ENCODE measurements at regions not wholly inside any gene's neighbourhood (a gene's known extent, or its start where the extent isn't known, plus 50 kb on each side); places are given as distances from the start of the nearest gene placed in this dataset.

DNA sequence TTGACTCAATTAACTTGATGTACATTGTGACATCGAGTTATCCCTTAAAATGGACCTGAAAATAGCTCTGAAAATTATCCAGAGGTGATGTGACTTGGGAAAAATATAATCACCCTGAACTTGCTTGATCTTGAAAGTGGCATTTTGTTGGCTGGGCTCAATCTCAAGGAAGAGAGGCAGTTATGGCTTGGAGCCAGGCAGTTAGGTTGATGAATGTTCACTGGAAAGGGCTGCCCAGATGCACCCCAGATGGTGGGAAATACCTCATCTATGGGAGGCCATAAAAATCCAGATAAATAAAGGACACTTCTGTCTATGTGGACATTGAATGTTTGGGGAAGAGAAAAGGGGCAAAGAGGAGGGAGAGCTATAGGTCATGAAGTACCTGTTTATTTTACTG is 55.7 kb upstream of the OR5AN1 start:
- TF ChIP-seq, protein P1, sequence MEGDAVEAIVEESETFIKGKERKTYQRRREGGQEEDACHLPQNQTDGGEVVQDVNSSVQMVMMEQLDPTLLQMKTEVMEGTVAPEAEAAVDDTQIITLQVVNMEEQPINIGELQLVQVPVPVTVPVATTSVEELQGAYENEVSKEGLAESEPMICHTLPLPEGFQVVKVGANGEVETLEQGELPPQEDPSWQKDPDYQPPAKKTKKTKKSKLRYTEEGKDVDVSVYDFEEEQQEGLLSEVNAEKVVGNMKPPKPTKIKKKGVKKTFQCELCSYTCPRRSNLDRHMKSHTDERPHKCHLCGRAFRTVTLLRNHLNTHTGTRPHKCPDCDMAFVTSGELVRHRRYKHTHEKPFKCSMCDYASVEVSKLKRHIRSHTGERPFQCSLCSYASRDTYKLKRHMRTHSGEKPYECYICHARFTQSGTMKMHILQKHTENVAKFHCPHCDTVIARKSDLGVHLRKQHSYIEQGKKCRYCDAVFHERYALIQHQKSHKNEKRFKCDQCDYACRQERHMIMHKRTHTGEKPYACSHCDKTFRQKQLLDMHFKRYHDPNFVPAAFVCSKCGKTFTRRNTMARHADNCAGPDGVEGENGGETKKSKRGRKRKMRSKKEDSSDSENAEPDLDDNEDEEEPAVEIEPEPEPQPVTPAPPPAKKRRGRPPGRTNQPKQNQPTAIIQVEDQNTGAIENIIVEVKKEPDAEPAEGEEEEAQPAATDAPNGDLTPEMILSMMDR (IDR thresholded peaks at IDR 0.05) = no peak
- Histone ChIP-seq H3K4me3 (ENCODE audit: low read depth in 1 of 2, low read length in 1 of 2) (no peak overlapping the region), H3K36me3 (no peaks in the 10 kb centered on the region), H3K4me1 (ENCODE audit: control insufficient read depth in 1 of 2, insufficient read depth in 1 of 2, low read depth in 1 of 2, low read length in 1 of 2) (no peaks in the 10 kb centered on the region), H3K27ac (no peak overlapping the region), H3K9me3 (no peaks in the 10 kb centered on the region), H3K27me3 (no peaks in the 10 kb centered on the region)

GRCh38 chr11:59295435-59295834 is 63.3 kb upstream of the OR5AN1 start:
- Histone ChIP-seq H3K36me3 (no peaks in the 10 kb centered on the region), H3K27me3 (peaks cover 3% of the 10 kb centered on the region)
- TF ChIP-seq, protein P1 (IDR thresholded peaks at IDR 0.05) = no peak

DNA sequence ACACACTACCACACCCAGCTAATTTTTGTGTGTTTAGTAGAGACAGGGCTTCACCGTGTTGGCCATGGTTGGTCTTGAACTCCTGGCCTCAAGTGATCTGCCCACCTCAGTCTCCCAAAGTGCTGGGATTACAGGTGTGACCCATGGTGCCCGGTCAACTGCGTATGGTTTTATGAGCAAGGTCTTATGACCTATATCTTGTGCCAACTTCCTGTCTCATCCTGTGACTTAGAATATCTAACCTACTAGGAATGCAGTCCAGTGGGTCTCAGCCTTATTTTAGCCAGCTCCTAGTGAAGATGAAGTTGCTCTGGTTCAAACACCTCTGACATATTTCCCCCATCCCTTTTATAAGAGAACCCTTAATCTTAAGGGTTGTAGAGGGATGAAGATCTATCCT is 66.1 kb upstream of the OR5AN1 start:
- Histone ChIP-seq H3K9me3 (no peaks in the 10 kb centered on the region), H3K36me3 (no peaks in the 10 kb centered on the region), H3K4me3 (ENCODE audit: low read depth in 1 of 2, low read length in 1 of 2) (no peak overlapping the region), H3K4me1 (ENCODE audit: control insufficient read depth in 1 of 2, insufficient read depth in 1 of 2, low read depth in 1 of 2, low read length in 1 of 2) (no peaks in the 10 kb centered on the region), H3K27me3 (peaks cover 6% of the 10 kb centered on the region), H3K27ac (no peak overlapping the region)
- TF ChIP-seq, protein P1 (IDR thresholded peaks at IDR 0.05) = no peak

More at GRCh38 chr11:59295435-59295834, 63.3 kb upstream of the OR5AN1 start:
- H3K9me3 ChIP-seq = no peaks in the 10 kb centered on the region
- no peaks in the 10 kb centered on the region for H3K4me1 ChIP-seq (ENCODE audit: control insufficient read depth in 1 of 2, insufficient read depth in 1 of 2, low read depth in 1 of 2, low read length in 1 of 2)
- no peak overlapping the region for H3K27ac ChIP-seq
- no peak overlapping the region for H3K4me3 ChIP-seq (ENCODE audit: low read depth in 1 of 2, low read length in 1 of 2)

- Histone ChIP-seq H3K9me3 (no peaks in the 10 kb centered on the region), H3K4me3 (ENCODE audit: low read depth in 1 of 2, low read length in 1 of 2) (no peak overlapping the region), H3K27ac (no peak overlapping the region), H3K27me3 (peaks cover 18% of the 10 kb centered on the region), H3K4me1 (ENCODE audit: control insufficient read depth in 1 of 2, insufficient read depth in 1 of 2, low read depth in 1 of 2, low read length in 1 of 2) (no peaks in the 10 kb centered on the region), H3K36me3 (no peaks in the 10 kb centered on the region)
- TF ChIP-seq, protein P1 (IDR thresholded peaks at IDR 0.05) = no peak
Measured at GRCh38 chr11:59291228-59291627, 67.5 kb upstream of the OR5AN1 start.

- H3K27ac ChIP-seq = no peak overlapping the region
- H3K9me3 ChIP-seq = no peaks in the 10 kb centered on the region
- peaks cover 2 to 4% of the 10 kb centered on the region in 2 experiments for H3K4me1 ChIP-seq (ENCODE audit: control insufficient read depth in 1 of 2, insufficient read depth in 1 of 2, low read depth in 1 of 2, low read length in 1 of 2)
- H3K36me3 ChIP-seq = no peaks in the 10 kb centered on the region
- H3K4me3 ChIP-seq (ENCODE audit: low read depth in 1 of 2, low read length in 1 of 2) = no peak overlapping the region
- TF ChIP-seq, protein P1 (IDR thresholded peaks at IDR 0.05) = no peak
- H3K27me3 ChIP-seq = peaks cover 26% of the 10 kb centered on the region
Measured at GRCh38 chr11:59289356-59290181, 69.1 kb upstream of the OR5AN1 start.
